Osteoblast (primary cell): ENCODE measurements at regions not wholly inside any gene's neighbourhood (a gene's known extent, or its start where the extent isn't known, plus 50 kb on each side); places are given as distances from the start of the nearest gene placed in this dataset.

Source experiments
- DNase-seq: peaks from one replicate; pipeline ENCODE4 v3.0.0; 2011; ENCODE audit warnings: low spot score, mixed read lengths; ENCODE audit not compliant: insufficient read length; ENCODE audit errors: missing footprints
- H2AFZ ChIP-seq: 2 replicates; pipeline ENCODE4 v1.6.0; 2011; ENCODE audit warnings: mild to moderate bottlenecking, low read length
- H3K27ac ChIP-seq: 2 replicates; pipeline ENCODE4 v1.5.1; 2011; ENCODE audit warnings: mild to moderate bottlenecking, low read depth, low read length, moderate library complexity
- H3K27me3 ChIP-seq: 2 replicates; pipeline ENCODE4 v1.6.0; 2012; ENCODE audit warnings: mild to moderate bottlenecking, control low read depth, inconsistent platforms, low read length, moderate library complexity; ENCODE audit not compliant: insufficient read depth
- H3K36me3 ChIP-seq: 2 replicates; pipeline ENCODE4 v1.5.1; 2011; ENCODE audit warnings: mild to moderate bottlenecking, low read length, control low read depth, moderate library complexity; ENCODE audit not compliant: insufficient read depth
- H3K4me1 ChIP-seq: 2 replicates; pipeline ENCODE4 v1.5.1; 2011; ENCODE audit warnings: mild to moderate bottlenecking, low read length, control low read depth, moderate library complexity; ENCODE audit not compliant: insufficient read depth
- H3K4me2 ChIP-seq: 2 replicates; pipeline ENCODE4 v1.6.0; 2011; ENCODE audit warnings: mild to moderate bottlenecking, low read length; ENCODE audit not compliant: insufficient read depth
- H3K4me3 ChIP-seq: fragments of 200-600 bp; sonication (generic); 3 replicates; pipeline ENCODE4 v1.5.1; 2012; ENCODE audit warnings: mild to moderate bottlenecking, low read length, inconsistent platforms; ENCODE audit not compliant: insufficient read depth
- H3K79me2 ChIP-seq: 2 replicates; pipeline ENCODE4 v1.6.0; 2012; ENCODE audit warnings: mild to moderate bottlenecking, low read length, control low read depth, inconsistent platforms; ENCODE audit not compliant: insufficient read depth
- H3K9me3 ChIP-seq: 2 replicates; pipeline ENCODE4 v1.5.1; 2011; ENCODE audit warnings: low read depth, low read length, control low read depth
- H4K20me1 ChIP-seq: 2 replicates; pipeline ENCODE4 v1.6.0; 2012; ENCODE audit warnings: mild to moderate bottlenecking, low read length, control low read depth; ENCODE audit not compliant: insufficient read depth
- TF ChIP-seq, protein P1 (sequence below): IDR thresholded peaks from 2 replicates; pipeline ENCODE4 v1.5.1; 2011; ENCODE audit warnings: mild to moderate bottlenecking, low read depth, low read length, moderate library complexity; ENCODE audit errors: extremely low read depth

DNA sequence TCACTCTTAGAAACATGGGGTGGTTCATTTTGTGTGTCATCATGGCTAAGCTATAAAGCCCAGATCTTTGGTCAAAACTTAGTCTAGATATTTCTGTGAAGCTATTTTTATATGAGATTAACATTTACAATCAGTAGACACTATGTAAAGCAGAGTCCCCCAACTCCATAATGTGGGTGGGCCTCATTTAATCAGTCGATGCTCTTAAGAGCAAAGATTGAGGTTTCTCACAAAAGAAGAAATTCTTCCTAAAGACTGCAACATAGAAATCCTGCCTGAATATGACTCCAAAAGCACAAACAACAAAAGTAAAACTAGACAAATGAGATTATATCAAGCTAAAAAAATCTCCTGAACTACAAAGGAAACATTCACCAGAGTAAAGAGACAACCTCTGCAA, 642.2 kb downstream of the DIAPH3 start:
- Histone ChIP-seq H3K27me3 (no peaks in the 10 kb centered on the region), H3K79me2 (no peaks in the 10 kb centered on the region), H3K4me1 (no peaks in the 10 kb centered on the region), H3K4me3 (no peak overlapping the region), H3K27ac (no peak overlapping the region), H4K20me1 (no peaks in the 10 kb centered on the region), H2AFZ (no peak overlapping the region), H3K9me3 (no peaks in the 10 kb centered on the region), H3K4me2 (no peak overlapping the region), H3K36me3 (no peaks in the 10 kb centered on the region)
- DNase-seq: no peak
- TF ChIP-seq, protein P1, sequence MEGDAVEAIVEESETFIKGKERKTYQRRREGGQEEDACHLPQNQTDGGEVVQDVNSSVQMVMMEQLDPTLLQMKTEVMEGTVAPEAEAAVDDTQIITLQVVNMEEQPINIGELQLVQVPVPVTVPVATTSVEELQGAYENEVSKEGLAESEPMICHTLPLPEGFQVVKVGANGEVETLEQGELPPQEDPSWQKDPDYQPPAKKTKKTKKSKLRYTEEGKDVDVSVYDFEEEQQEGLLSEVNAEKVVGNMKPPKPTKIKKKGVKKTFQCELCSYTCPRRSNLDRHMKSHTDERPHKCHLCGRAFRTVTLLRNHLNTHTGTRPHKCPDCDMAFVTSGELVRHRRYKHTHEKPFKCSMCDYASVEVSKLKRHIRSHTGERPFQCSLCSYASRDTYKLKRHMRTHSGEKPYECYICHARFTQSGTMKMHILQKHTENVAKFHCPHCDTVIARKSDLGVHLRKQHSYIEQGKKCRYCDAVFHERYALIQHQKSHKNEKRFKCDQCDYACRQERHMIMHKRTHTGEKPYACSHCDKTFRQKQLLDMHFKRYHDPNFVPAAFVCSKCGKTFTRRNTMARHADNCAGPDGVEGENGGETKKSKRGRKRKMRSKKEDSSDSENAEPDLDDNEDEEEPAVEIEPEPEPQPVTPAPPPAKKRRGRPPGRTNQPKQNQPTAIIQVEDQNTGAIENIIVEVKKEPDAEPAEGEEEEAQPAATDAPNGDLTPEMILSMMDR: no peak

DNA sequence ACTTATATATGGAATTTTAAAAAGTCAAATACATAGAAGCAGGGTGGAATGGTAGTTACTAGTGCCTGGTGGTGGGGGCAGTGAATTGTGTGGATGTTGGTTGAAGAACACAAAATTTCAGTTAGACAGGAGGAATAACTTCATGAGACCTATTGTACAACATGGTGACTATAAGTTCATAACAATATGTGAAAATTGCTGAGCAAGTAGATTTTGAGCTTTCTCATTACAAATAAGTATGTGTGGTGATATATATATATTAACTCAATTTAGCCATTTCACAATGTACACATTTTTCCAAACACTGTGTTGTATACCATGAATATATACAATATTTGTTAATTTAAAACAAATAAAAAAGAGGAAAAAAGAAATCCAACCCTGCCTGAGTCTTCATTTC, 641.1 kb downstream of the DIAPH3 start:
- no peak for DNase-seq
- TF ChIP-seq, protein P1: no peak
- Histone ChIP-seq H3K27me3 (no peaks in the 10 kb centered on the region), H3K79me2 (no peaks in the 10 kb centered on the region), H3K36me3 (no peaks in the 10 kb centered on the region), H4K20me1 (no peaks in the 10 kb centered on the region), H3K9me3 (no peaks in the 10 kb centered on the region), H3K4me3 (no peak overlapping the region), H3K4me2 (no peak overlapping the region), H3K4me1 (no peaks in the 10 kb centered on the region), H3K27ac (no peak overlapping the region), H2AFZ (no peak overlapping the region)

DNA sequence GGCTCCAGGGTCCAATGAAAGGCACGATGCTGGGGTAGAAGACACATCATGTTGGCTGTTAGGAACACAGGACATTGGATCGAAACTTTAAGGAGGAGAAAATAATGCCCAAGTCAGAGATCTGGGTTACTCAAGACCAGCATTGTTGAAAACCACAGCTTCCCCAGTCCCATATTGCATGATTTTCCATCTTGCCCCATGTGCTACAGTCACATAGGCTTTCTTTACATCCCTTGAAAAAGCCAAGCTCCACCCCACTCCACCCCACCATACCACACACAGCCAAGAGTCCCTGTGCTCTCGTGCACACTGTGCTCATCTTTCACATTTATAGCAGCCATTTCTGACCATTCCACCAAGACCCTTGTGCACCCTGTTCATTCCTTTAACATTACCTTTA, 636.2 kb downstream of the DIAPH3 start:
- Histone ChIP-seq H4K20me1 (no peaks in the 10 kb centered on the region), H3K79me2 (no peaks in the 10 kb centered on the region), H3K27ac (no peak overlapping the region), H2AFZ (no peak overlapping the region), H3K4me3 (no peak overlapping the region), H3K36me3 (no peaks in the 10 kb centered on the region), H3K9me3 (no peaks in the 10 kb centered on the region), H3K4me1 (no peaks in the 10 kb centered on the region), H3K4me2 (no peak overlapping the region), H3K27me3 (no peaks in the 10 kb centered on the region)
- TF ChIP-seq, protein P1: no peak
- DNase-seq: no peak

DNA sequence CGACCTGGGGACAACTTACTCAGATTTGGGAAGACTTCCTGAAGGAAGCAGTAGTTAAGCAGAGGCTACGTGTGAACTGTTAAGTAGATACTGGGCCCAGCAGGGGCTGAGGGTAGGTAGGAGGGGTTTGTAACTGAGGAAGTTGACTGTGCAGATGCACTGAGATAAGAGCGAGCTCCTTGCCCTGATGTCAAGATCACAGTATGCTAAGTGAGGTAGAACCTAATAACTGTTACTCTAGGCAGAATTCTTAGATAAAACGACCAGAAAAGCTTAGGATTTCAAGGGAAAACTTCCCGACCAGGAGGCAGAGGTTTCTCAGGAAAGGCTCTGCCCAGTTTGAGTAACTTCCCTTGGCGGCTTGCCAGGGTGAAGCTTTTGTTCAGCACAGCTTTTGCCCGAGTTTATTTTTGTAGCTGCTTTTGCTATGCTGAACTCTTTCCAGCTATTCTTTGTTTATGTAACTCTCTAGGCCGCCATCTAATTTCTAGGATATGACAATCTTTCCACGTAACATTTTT, 632.1 kb downstream of the DIAPH3 start:
- H4K20me1 ChIP-seq: no peaks in the 10 kb centered on the region
- peak overlapping the region; percentile 8 for H2AFZ ChIP-seq
- H3K4me1 ChIP-seq: no peaks in the 10 kb centered on the region
- TF ChIP-seq, protein P1: no peak
- no peaks in the 10 kb centered on the region for H3K36me3 ChIP-seq
- no peaks in the 10 kb centered on the region for H3K9me3 ChIP-seq
- no peaks in the 10 kb centered on the region for H3K79me2 ChIP-seq
- H3K27me3 ChIP-seq: no peaks in the 10 kb centered on the region
- H3K4me3 ChIP-seq: no peak overlapping the region
- DNase-seq: no peak
- no peak overlapping the region for H3K27ac ChIP-seq
- no peak overlapping the region for H3K4me2 ChIP-seq
